HG03097 (cell line): ENCODE measurements at regions not wholly inside any gene's neighbourhood (a gene's known extent, or its start where the extent isn't known, plus 50 kb on each side); places are given as distances from the start of the nearest gene placed in this dataset.

Experiments used
- ATAC-seq: cut with Tn5 transposase; IDR thresholded peaks from one replicate; pipeline ENCODE4 v1.9.1; 2021; ENCODE audit not compliant: unreplicated experiment, low FRiP score

DNA sequence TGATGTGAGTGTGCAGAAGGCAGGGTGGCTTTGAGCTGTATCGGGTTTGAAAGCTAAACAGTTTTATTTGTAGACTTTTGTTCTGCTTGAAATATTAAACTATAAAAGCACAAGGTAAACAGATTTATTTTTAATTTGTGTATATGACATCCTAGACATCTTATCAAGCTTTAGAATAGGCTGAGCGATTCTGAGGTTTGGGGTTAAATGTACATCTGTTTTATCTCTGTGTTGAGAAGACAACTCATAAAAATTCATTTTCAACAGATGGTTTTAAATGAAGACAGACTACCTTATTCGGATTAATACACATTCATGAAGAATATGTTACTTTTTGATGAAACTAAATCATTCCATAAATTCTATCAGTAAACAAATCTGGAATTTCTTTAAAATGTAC lies 368.8 kb downstream of the RPRM start:
- ATAC-seq = no peak

GRCh38 chr2:153106802-153107477 lies 371.6 kb downstream of the RPRM start:
- no peak for ATAC-seq

- no peak for ATAC-seq
Measured at GRCh38 chr2:153105829-153106578, 372.6 kb downstream of the RPRM start.

DNA sequence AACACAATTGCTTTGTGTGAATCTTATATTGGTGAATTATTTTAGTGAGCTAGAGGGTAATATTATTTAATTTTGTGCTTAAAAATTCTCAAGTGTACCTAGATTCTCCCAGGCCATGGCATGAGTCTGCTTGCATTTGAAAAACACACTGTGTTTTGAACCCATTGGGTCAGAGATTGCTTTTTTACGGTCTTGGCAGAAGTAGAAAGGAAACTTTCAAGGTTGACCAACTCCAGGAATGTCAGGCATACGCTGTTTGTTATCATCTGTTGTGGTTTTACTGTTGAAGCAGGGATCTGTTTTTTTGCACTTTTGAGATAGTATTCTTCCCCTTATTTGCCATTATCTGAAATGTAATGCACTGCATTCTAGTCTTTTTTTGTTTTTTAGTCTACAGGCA lies 377.4 kb downstream of the RPRM start:
- no peak for ATAC-seq

- ATAC-seq = no peak
Measured at GRCh38 chr2:153100151-153100550, 378.4 kb downstream of the RPRM start.

DNA sequence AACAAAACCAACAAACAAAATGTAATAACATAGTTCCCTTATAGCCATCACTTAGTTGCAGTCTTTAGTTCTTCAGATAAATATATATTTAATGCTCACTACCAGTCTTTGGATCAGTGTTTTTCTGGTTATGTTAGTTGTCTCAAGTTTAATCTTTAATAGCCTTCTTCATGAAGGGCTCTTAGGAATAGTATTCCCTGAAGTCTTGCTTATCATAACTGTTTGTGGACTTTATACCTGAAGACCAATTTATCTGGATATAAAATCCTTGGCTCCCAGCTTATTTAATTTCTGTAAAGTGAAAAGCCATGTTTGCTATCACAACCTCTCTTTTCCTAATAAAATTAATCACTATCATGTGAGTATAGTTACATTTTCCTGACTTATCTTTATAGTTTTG lies 379.7 kb downstream of the ARL6IP6 start:
- ATAC-seq = no peak

DNA sequence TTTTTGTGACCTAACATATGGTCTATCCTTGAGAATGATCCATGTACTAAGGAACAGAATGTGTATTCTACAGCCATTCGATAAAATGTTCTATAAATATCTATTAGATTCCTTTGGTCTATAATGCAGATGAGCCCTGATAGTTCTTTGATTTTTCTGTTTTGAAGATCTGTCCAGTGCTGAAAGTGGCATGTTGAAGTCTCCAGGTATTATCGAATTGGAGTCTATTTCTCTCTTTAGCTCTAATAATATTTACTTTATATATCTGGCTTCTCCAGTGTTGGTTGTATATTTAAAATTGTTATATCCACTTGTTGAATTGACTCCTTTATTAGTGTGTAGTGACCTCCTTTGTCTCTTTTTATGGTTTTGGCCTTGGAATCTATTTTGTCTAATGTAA lies 377.9 kb downstream of the ARL6IP6 start:
- no peak for ATAC-seq

GRCh38 chr2:153091344-153091743 lies 372.9 kb downstream of the ARL6IP6 start:
- ATAC-seq = no peak

- no peak for ATAC-seq
Measured at GRCh38 chr2:153079315-153079714, 360.9 kb downstream of the ARL6IP6 start.

GRCh38 chr2:153077311-153077710 lies 358.9 kb downstream of the ARL6IP6 start:
- ATAC-seq = no peak

GRCh38 chr2:153074207-153074606 lies 355.8 kb downstream of the ARL6IP6 start:
- ATAC-seq = no peak

- ATAC-seq = no peak
Measured at GRCh38 chr2:153072813-153073212, 354.4 kb downstream of the ARL6IP6 start.

DNA sequence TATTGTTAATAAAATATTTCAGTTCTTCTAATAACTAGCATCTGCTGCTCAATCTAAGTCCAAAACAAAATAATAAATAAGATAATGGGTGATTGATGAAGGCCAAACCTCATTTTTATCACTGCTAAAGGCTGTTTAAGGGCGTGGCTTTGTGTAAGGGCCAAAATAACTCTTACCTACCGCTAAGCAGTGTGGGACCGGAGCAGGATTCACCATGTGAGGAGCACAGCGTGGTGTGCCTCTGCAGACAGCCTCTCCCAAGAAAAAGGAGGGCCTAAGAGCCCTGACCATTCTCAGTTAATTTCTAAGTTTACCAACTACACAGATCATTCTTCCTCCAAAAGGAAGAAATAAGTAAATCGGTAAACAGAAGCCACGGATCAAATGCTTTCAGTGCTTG lies 353.7 kb downstream of the ARL6IP6 start:
- no peak for ATAC-seq

- ATAC-seq = no peak
Measured at GRCh38 chr2:153071090-153071489, 352.7 kb downstream of the ARL6IP6 start.

GRCh38 chr2:153068915-153069314 lies 350.5 kb downstream of the ARL6IP6 start:
- ATAC-seq = no peak

DNA sequence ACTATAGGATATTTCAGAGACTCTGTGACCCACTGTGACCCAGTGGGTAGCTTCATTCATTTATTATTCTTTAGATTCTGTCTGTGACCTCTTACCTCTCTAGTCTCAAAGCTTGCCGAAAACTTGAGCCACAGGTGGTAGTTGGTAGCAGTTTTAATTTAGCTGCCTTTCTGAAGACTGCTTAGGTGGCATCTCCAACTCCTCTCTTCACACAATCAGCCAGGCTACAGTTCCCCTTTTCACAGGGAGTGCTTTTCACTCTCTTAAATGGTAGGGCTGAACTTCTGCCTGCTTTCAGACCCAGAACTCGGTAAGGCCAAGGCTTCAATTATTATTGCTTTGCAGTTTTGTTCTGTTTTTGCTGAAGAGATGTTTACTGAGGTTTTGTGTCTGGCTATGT lies 349.6 kb downstream of the ARL6IP6 start:
- no peak for ATAC-seq

DNA sequence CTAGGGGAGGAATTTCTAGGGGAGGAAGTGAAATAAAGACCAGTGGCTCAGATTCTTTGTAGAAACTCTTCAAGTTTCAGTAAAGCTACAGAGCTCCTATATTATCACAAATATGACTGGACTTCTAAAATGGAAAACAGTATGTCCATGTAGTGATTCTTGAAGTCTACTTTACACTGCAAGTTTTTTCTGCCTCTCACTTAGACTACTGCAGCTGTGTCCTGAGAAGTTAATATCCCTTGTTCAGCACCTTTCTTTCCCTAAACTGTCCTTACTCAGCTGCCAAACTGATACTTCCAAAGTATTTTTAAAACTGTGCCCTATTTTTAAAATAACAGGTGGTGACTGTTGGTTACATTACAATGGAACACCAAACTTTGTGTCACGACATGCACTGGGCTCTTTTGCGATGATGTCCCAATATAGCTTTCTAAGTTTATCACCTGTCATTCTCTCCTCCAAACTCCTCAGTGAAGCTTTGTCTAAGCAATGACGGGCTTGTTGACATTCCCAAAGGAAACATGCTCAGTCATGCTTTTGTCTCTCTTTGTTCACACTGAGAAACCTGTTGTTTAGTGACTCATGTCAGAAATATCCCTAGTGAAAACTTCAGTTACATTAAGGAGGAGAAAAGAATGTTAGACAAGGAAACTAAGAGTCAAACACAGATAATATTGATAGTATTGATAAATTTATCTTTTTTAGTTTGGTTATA lies 341.1 kb downstream of the ARL6IP6 start:
- no peak for ATAC-seq

DNA sequence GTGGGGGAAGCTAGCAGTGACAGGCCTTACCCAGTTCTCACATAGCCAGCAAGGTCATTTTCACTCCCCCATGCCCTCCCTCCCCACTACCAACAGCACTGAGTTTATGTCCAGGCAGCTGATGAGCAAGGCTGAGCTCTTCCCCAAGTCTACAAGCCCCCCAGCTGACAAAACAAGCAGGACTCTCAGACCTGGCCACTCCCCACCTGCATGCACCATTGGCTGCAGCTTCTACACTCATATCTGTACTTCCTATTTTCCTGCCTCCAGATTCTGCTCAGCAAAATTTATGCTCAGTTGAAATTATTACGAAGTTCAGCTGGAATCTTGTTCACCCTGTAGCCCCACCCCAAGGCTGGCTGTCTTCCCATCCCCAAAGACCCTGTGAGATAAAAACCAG lies 339.3 kb downstream of the ARL6IP6 start:
- no peak for ATAC-seq

- no peak for ATAC-seq
Measured at GRCh38 chr2:153055182-153055581, 336.8 kb downstream of the ARL6IP6 start.

DNA sequence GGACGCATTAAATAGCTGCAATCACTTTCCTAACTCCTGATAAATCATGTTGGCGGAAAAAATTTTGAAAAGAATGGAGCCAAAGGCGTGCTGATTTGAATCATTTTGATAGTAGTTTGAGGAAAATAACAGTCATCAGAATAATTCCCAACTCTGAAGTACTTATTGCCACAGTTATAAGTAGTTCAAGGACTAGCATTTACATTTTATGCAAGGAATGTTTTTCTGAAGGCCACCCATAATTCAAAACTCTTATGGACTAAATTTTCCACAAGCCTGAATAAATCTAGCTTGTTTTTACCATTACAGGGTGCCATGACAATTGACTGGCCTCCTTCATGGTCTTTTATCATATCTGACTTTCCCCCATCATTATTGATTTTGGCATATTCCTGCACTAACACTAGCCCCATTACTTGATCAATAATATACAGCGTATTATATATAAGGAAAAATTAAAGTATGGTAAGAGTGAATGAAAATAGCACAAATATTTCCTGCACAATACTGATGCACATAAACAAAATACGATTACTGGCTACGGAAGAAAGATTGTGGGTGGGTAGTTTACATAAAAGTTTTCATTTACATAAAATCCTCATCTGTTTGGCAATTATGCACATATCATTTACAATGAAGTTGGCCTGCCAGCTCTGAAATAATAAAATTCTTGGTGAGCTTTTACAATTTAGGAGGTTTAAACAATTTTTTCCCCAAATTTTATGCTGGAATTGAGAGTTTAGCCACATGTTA lies 334.6 kb downstream of the ARL6IP6 start:
- ATAC-seq = no peak

DNA sequence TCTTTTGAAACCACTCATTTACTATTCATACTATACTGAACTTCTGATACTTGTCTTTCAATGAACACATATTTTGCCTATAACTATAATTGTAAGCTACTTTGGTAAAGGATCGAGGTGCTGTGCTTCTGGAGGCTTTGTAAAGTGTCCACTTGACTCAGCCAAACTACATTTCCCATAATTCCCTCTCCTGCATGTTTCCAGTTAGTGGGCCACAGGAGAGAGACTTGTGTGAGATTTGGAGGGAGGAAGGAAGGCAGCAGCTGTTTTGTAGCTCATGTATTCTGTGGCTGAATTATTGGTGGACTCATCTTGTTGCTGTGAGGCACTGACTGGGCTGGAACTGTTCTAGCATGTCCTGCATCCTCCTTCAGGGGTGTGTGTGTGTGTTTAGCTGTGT lies 328.8 kb downstream of the ARL6IP6 start:
- ATAC-seq = no peak
